OCI-LY1 (cell line): ENCODE measurements at regions not wholly inside any gene's neighbourhood (a gene's known extent, or its start where the extent isn't known, plus 50 kb on each side); places are given as distances from the start of the nearest gene placed in this dataset.

Experiments used
- H2AFZ ChIP-seq: fragments of 200-600 bp; sonication (generic), shearing (Covaris generic); 2 replicates; pipeline ENCODE4 v1.6.0; 2014; ENCODE audit warnings: antibody characterized with exemption, mild to moderate bottlenecking, low read length
- H3F3A ChIP-seq: fragments of 200-600 bp; sonication (generic), shearing (Covaris generic); 2 replicates; pipeline ENCODE4 v1.6.0; 2014; ENCODE audit warnings: mild to moderate bottlenecking, antibody characterized with exemption, low read length, moderate library complexity; ENCODE audit not compliant: insufficient read depth
- H3K27ac ChIP-seq: fragments of 200-600 bp; sonication (generic); 2 replicates; pipeline ENCODE4 v1.5.1; 2014; ENCODE audit warnings: low read length, mixed run types, mild to moderate bottlenecking, low read depth; ENCODE audit not compliant: poor library complexity, severe bottlenecking
- H3K27me3 ChIP-seq: fragments of 200-600 bp; sonication (generic); 2 replicates; pipeline ENCODE4 v1.6.0; 2014; ENCODE audit warnings: antibody characterized with exemption, mild to moderate bottlenecking, low read length, moderate library complexity; ENCODE audit not compliant: insufficient read depth
- H3K36me3 ChIP-seq: fragments of 200-600 bp; sonication (generic); 2 replicates; pipeline ENCODE4 v1.6.1; 2014; ENCODE audit warnings: mild to moderate bottlenecking, antibody characterized with exemption, low read length, moderate library complexity, mixed read lengths; ENCODE audit not compliant: insufficient read depth
- H3K4me1 ChIP-seq: fragments of 200-600 bp; sonication (generic); 2 replicates; pipeline ENCODE4 v1.5.1; 2014; ENCODE audit warnings: mild to moderate bottlenecking, low read length, moderate library complexity; ENCODE audit not compliant: insufficient read depth, severe bottlenecking
- H3K4me2 ChIP-seq: fragments of 200-600 bp; sonication (generic), shearing (Covaris generic); 2 replicates; pipeline ENCODE4 v1.6.1; 2014; ENCODE audit warnings: low read length
- H3K4me3 ChIP-seq: fragments of 200-600 bp; sonication (generic); 2 replicates; pipeline ENCODE4 v1.5.1; 2014; ENCODE audit warnings: low read length, low read depth, mild to moderate bottlenecking, mixed read lengths; ENCODE audit not compliant: poor library complexity, severe bottlenecking
- H3K79me2 ChIP-seq: fragments of 200-600 bp; shearing (Covaris generic); 2 replicates; pipeline ENCODE4 v1.6.1; 2016; ENCODE audit warnings: mixed run types, low read length, mixed read lengths; ENCODE audit not compliant: insufficient read depth
- H3K9ac ChIP-seq: fragments of 200-600 bp; sonication (generic), shearing (Covaris generic); 2 replicates; pipeline ENCODE4 v1.6.1; 2014; ENCODE audit warnings: mild to moderate bottlenecking, low read length, mixed read lengths
- H3K9me2 ChIP-seq: fragments of 200-600 bp; sonication (generic), shearing (Covaris generic); 2 replicates; pipeline ENCODE4 v1.6.1; 2014; ENCODE audit warnings: low read depth, mild to moderate bottlenecking, low read length, mixed read lengths
- H3K9me3 ChIP-seq: fragments of 200-600 bp; shearing (Covaris generic); 2 replicates; pipeline ENCODE4 v1.6.1; 2014; ENCODE audit warnings: low read length, mixed read lengths
- H4K20me1 ChIP-seq: fragments of 200-600 bp; sonication (generic), shearing (Covaris generic); 2 replicates; pipeline ENCODE4 v1.6.0; 2016; ENCODE audit warnings: mild to moderate bottlenecking, low read length; ENCODE audit not compliant: insufficient read depth
- EZH2 ChIP-seq: fragments of 200-600 bp; sonication (generic), shearing (Covaris generic); IDR thresholded peaks from 2 replicates; pipeline ENCODE4 v1.8.0; 2017; ENCODE audit warnings: borderline replicate concordance, mixed run types, mild to moderate bottlenecking, antibody characterized with exemption, low read length, moderate library complexity, mixed read lengths
- TF ChIP-seq, protein P1 (sequence below): fragments of 200-600 bp; sonication (generic), shearing (Covaris generic); IDR thresholded peaks from 2 replicates; pipeline ENCODE4 v1.5.1; 2017; ENCODE audit warnings: mild to moderate bottlenecking, antibody characterized with exemption, low read length, moderate library complexity, mixed read lengths

DNA sequence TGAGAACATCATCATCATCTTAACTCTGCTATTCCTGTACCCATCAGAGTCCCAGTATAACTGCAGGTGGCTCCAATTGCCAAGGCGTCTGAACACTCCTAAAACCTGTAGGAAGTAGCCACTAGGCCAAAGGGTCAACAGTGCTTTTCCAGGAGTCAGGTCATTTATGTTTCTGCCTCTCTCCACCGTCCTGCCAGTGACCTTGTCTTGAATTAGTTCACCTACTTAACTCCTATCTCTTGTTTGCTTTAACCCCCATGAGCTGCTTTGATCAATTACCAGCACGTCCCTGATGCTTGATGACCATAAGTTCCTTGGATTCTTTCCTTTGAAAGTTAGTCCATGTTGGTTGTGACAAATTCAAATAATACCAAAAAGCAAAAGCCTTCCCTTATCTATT is 169.8 kb upstream of the ANKRD28 start:
- Histone ChIP-seq H4K20me1 (no peaks in the 10 kb centered on the region), H3F3A (no peaks in the 10 kb centered on the region), H3K9ac (no peak overlapping the region), H3K4me3 (no peak overlapping the region), H3K9me2 (no peaks in the 10 kb centered on the region), H3K4me1 (no peaks in the 10 kb centered on the region), H3K79me2 (no peaks in the 10 kb centered on the region), H3K9me3 (no peaks in the 10 kb centered on the region), H3K27ac (no peak overlapping the region), H3K27me3 (no peaks in the 10 kb centered on the region), H3K36me3 (no peaks in the 10 kb centered on the region), H2AFZ (no peak overlapping the region), H3K4me2 (no peak overlapping the region)
- TF ChIP-seq, protein P1, sequence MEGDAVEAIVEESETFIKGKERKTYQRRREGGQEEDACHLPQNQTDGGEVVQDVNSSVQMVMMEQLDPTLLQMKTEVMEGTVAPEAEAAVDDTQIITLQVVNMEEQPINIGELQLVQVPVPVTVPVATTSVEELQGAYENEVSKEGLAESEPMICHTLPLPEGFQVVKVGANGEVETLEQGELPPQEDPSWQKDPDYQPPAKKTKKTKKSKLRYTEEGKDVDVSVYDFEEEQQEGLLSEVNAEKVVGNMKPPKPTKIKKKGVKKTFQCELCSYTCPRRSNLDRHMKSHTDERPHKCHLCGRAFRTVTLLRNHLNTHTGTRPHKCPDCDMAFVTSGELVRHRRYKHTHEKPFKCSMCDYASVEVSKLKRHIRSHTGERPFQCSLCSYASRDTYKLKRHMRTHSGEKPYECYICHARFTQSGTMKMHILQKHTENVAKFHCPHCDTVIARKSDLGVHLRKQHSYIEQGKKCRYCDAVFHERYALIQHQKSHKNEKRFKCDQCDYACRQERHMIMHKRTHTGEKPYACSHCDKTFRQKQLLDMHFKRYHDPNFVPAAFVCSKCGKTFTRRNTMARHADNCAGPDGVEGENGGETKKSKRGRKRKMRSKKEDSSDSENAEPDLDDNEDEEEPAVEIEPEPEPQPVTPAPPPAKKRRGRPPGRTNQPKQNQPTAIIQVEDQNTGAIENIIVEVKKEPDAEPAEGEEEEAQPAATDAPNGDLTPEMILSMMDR: no peak
- TF ChIP-seq EZH2: no peak

DNA sequence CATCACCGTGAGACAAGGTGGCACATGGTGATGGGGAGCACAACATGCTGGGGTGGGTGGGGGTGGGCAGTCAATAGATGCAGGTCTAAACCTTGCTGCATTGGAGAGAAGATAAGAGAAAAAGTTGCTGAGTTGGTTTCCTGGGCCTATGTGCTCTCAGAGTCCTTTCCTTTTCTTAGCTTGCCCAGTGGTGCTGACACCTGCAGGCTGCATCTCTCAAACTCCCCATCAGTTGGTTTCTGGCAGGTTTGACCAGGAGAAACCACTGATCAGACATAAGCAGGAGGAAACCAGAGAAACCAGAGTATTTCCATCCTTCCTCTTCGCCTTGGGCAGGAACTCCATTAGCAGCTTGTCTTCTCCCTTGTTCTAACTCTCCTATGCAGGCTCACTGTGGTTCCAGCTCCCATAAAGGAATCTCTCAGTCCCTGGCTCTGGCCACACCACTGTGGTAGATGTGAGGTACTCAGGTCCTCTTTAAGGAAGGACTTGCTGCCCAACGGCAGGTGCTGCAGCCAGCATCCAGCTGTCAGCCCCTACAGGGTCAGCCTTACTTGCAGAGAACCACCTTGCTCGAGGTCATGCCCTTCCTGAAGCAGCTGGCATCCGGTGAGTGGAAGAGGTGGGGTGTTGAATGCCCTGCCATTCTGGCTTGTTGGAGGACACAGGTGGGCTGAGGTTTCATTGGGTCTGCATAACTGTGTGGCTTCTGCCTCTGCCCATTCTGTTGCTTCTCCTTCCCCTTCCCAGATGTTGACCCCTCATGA is 172.3 kb upstream of the ANKRD28 start:
- Histone ChIP-seq H3K9ac (no peak overlapping the region), H3F3A (no peaks in the 10 kb centered on the region), H4K20me1 (no peaks in the 10 kb centered on the region), H3K9me2 (no peaks in the 10 kb centered on the region), H3K27me3 (no peaks in the 10 kb centered on the region), H3K4me3 (no peak overlapping the region), H3K36me3 (no peaks in the 10 kb centered on the region), H3K9me3 (no peaks in the 10 kb centered on the region), H2AFZ (no peak overlapping the region), H3K27ac (no peak overlapping the region), H3K4me2 (no peak overlapping the region), H3K79me2 (no peaks in the 10 kb centered on the region), H3K4me1 (no peaks in the 10 kb centered on the region)
- TF ChIP-seq, protein P1: no peak
- no peak for TF ChIP-seq EZH2

DNA sequence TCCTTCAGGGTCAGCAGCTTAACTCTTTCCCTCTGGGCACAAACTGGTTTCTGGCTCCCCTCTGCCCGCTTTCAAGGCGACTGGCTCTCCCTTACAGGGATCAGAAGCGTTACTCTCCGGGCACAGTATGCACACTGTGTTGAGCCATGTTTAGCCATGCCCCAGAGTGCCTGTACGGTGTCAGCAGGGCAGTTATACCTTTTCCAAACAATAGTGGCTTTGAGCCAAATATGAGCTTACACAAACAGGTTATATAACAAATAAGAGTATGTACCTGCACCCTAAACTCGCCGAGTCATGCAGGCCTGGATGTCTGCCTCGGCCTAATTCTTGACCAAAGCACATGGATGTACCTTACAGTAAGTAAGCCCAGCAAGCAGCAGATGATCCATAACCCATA is 175.6 kb upstream of the ANKRD28 start:
- Histone ChIP-seq H3K4me2 (no peak overlapping the region), H3K27ac (no peak overlapping the region), H3K4me3 (no peak overlapping the region), H3F3A (no peaks in the 10 kb centered on the region), H2AFZ (no peak overlapping the region), H3K9me2 (no peaks in the 10 kb centered on the region), H3K9me3 (no peaks in the 10 kb centered on the region), H3K9ac (no peak overlapping the region), H3K36me3 (no peaks in the 10 kb centered on the region), H3K4me1 (no peaks in the 10 kb centered on the region), H3K79me2 (no peaks in the 10 kb centered on the region), H3K27me3 (no peaks in the 10 kb centered on the region), H4K20me1 (no peaks in the 10 kb centered on the region)
- TF ChIP-seq, protein P1: no peak
- TF ChIP-seq EZH2: no peak
